ENCODE measurements at regions not wholly inside any gene's neighbourhood (a gene's known extent, or its start where the extent isn't known, plus 50 kb on each side); places are given as distances from the start of the nearest gene placed in this dataset.
"Not testable (repeated sequence)": the region's sequence is repeated elsewhere in the genome, so short reads cannot be mapped to it uniquely, and the experiment has no call there.

- H3K4me3 Mint-ChIP-seq, result no peak overlapping the region
- no peak for ATAC-seq (replicated peaks in 1 of 2)
- no peaks in the 10 kb centered on the region for H3K36me3 Mint-ChIP-seq (ENCODE audit: insufficient read depth in 2 of 2)
- peaks cover 0 to 5% of the 10 kb centered on the region in 2 donors for H3K9me3 Mint-ChIP-seq
- H3K4me1 Mint-ChIP-seq (ENCODE audit: low read depth), result no peaks in the 10 kb centered on the region
- no peak overlapping the region for H3K27ac Mint-ChIP-seq
- H3K27me3 Mint-ChIP-seq (ENCODE audit: low read depth), result no peaks in the 10 kb centered on the region
- no peak for DNase-seq
These were observed 221.8 kb upstream of the PLXNA2 start for GRCh38 chr1:208465786-208466590.

GRCh38 chr1:208467151-208467780 lies 223.1 kb upstream of the PLXNA2 start:
- Mint-ChIP-seq H3K27ac (no peak overlapping the region), H3K9me3 (peaks cover 0 to 5% of the 10 kb centered on the region in 2 donors), H3K4me3 (no peak overlapping the region), H3K27me3 (ENCODE audit: low read depth) (no peaks in the 10 kb centered on the region), H3K36me3 (ENCODE audit: insufficient read depth in 2 of 2) (no peaks in the 10 kb centered on the region), H3K4me1 (ENCODE audit: low read depth) (no peaks in the 10 kb centered on the region)
- DNase-seq (no peak), ATAC-seq (replicated peaks in 1 of 2) (no peak)

GRCh38 chr1:208475449-208475848 lies 231.3 kb upstream of the PLXNA2 start:
- H3K36me3 Mint-ChIP-seq (ENCODE audit: insufficient read depth in 2 of 2), result no peaks in the 10 kb centered on the region
- ATAC-seq (replicated peaks in 1 of 2), result no peak
- no peaks in the 10 kb centered on the region for H3K4me1 Mint-ChIP-seq (ENCODE audit: low read depth)
- no peaks in the 10 kb centered on the region for H3K9me3 Mint-ChIP-seq
- H3K27ac Mint-ChIP-seq, result no peak overlapping the region
- no peak overlapping the region for H3K4me3 Mint-ChIP-seq
- DNase-seq, result no peak
- peaks cover 10% of the 10 kb centered on the region for H3K27me3 Mint-ChIP-seq (ENCODE audit: low read depth)

- Mint-ChIP-seq H3K9me3 (no peaks in the 10 kb centered on the region), H3K4me1 (ENCODE audit: low read depth) (no peaks in the 10 kb centered on the region), H3K4me3 (no peak overlapping the region), H3K27me3 (ENCODE audit: low read depth) (peaks cover 10% of the 10 kb centered on the region), H3K36me3 (ENCODE audit: insufficient read depth in 2 of 2) (no peaks in the 10 kb centered on the region), H3K27ac (no peak overlapping the region)
- DNase-seq (no peak), ATAC-seq (replicated peaks in 1 of 2) (no peak)
These were observed 232.0 kb upstream of the PLXNA2 start for GRCh38 chr1:208475951-208476845.

GRCh38 chr1:208476846-208477170 lies 232.6 kb upstream of the PLXNA2 start:
- ATAC-seq (replicated peaks in 1 of 2), result no peak
- Mint-ChIP-seq H3K4me1 (ENCODE audit: low read depth) (no peaks in the 10 kb centered on the region), H3K36me3 (ENCODE audit: insufficient read depth in 2 of 2) (no peaks in the 10 kb centered on the region), H3K27me3 (ENCODE audit: low read depth) (peaks cover 10% of the 10 kb centered on the region), H3K27ac (no peak overlapping the region), H3K9me3 (no peaks in the 10 kb centered on the region), H3K4me3 (no peak overlapping the region)
- DNase-seq, result no peak

GRCh38 chr1:208479435-208479834 lies 235.3 kb upstream of the PLXNA2 start:
- DNase-seq (no peak), ATAC-seq (replicated peaks in 1 of 2) (no peak)
- no peak overlapping the region for H3K4me3 Mint-ChIP-seq
- no peak overlapping the region for H3K27ac Mint-ChIP-seq
- H3K27me3 Mint-ChIP-seq (ENCODE audit: low read depth), result no peaks in the 10 kb centered on the region
- H3K9me3 Mint-ChIP-seq, result no peaks in the 10 kb centered on the region
- H3K36me3 Mint-ChIP-seq (ENCODE audit: insufficient read depth in 2 of 2), result no peaks in the 10 kb centered on the region
- H3K4me1 Mint-ChIP-seq (ENCODE audit: low read depth), result no peaks in the 10 kb centered on the region

GRCh38 chr1:208485512-208485911 lies 241.3 kb upstream of the PLXNA2 start:
- H3K4me1 Mint-ChIP-seq (ENCODE audit: low read depth), result no peaks in the 10 kb centered on the region
- peaks cover 0 to 2% of the 10 kb centered on the region in 2 donors for H3K9me3 Mint-ChIP-seq
- no peak overlapping the region for H3K4me3 Mint-ChIP-seq
- H3K36me3 Mint-ChIP-seq (ENCODE audit: insufficient read depth in 2 of 2), result no peaks in the 10 kb centered on the region
- ATAC-seq (replicated peaks in 1 of 2) (no peak), DNase-seq (no peak)
- no peak overlapping the region for H3K27ac Mint-ChIP-seq
- H3K27me3 Mint-ChIP-seq (ENCODE audit: low read depth), result no peaks in the 10 kb centered on the region

- H3K4me1 Mint-ChIP-seq (ENCODE audit: low read depth), result no peaks in the 10 kb centered on the region
- H3K27ac Mint-ChIP-seq, result no peak overlapping the region
- no peak for DNase-seq
- no peaks in the 10 kb centered on the region for H3K36me3 Mint-ChIP-seq (ENCODE audit: insufficient read depth in 2 of 2)
- no peak for ATAC-seq (replicated peaks in 1 of 2)
- no peaks in the 10 kb centered on the region for H3K27me3 Mint-ChIP-seq (ENCODE audit: low read depth)
- peaks cover 0 to 2% of the 10 kb centered on the region in 2 donors for H3K9me3 Mint-ChIP-seq
- H3K4me3 Mint-ChIP-seq, result no peak overlapping the region
These were observed 242.5 kb upstream of the PLXNA2 start for GRCh38 chr1:208486677-208487076.

- H3K4me1 Mint-ChIP-seq (ENCODE audit: low read depth); H3K36me3 Mint-ChIP-seq (ENCODE audit: insufficient read depth in 2 of 2); DNase-seq; H3K27ac Mint-ChIP-seq; H3K9me3 Mint-ChIP-seq; H3K4me3 Mint-ChIP-seq; H3K27me3 Mint-ChIP-seq (ENCODE audit: low read depth); ATAC-seq (replicated peaks in 1 of 2): not testable (repeated sequence)
These were observed 244.2 kb upstream of the PLXNA2 start for GRCh38 chr1:208488432-208488831.

GRCh38 chr1:208496467-208497371 lies 252.5 kb upstream of the PLXNA2 start:
- Mint-ChIP-seq H3K4me3 (no peak overlapping the region), H3K27ac (no peak overlapping the region), H3K4me1 (ENCODE audit: low read depth) (no peaks in the 10 kb centered on the region), H3K36me3 (ENCODE audit: insufficient read depth in 2 of 2) (no peaks in the 10 kb centered on the region), H3K9me3 (peaks cover 0 to 4% of the 10 kb centered on the region in 2 donors), H3K27me3 (ENCODE audit: low read depth) (peaks cover 11% of the 10 kb centered on the region)
- ATAC-seq (replicated peaks in 1 of 2), result no peak
- no peak for DNase-seq

GRCh38 chr1:208497866-208498541 lies 253.8 kb upstream of the PLXNA2 start:
- no peaks in the 10 kb centered on the region for H3K4me1 Mint-ChIP-seq (ENCODE audit: low read depth)
- H3K9me3 Mint-ChIP-seq, result peaks cover 0 to 4% of the 10 kb centered on the region in 2 donors
- no peaks in the 10 kb centered on the region for H3K36me3 Mint-ChIP-seq (ENCODE audit: insufficient read depth in 2 of 2)
- ATAC-seq (replicated peaks in 1 of 2) (no peak), DNase-seq (no peak)
- no peak overlapping the region for H3K4me3 Mint-ChIP-seq
- peaks cover 11% of the 10 kb centered on the region for H3K27me3 Mint-ChIP-seq (ENCODE audit: low read depth)
- no peak overlapping the region for H3K27ac Mint-ChIP-seq

- DNase-seq (no peak), ATAC-seq (replicated peaks in 1 of 2) (no peak)
- H3K27ac Mint-ChIP-seq, result no peak overlapping the region
- no peaks in the 10 kb centered on the region for H3K4me1 Mint-ChIP-seq (ENCODE audit: low read depth)
- H3K27me3 Mint-ChIP-seq (ENCODE audit: low read depth), result peaks cover 11% of the 10 kb centered on the region
- no peaks in the 10 kb centered on the region for H3K36me3 Mint-ChIP-seq (ENCODE audit: insufficient read depth in 2 of 2)
- H3K9me3 Mint-ChIP-seq, result peaks cover 0 to 4% of the 10 kb centered on the region in 2 donors
- H3K4me3 Mint-ChIP-seq, result no peak overlapping the region
These were observed 254.8 kb upstream of the PLXNA2 start for GRCh38 chr1:208499026-208499425.

Measured in activated T-cell treated with anti-CD3 and anti-CD28 coated beads, Interleukin-2, amount 50 U/mL, for 72 hours (primary cell).